ENCODE measurements at regions not wholly inside any gene's neighbourhood (a gene's known extent, or its start where the extent isn't known, plus 50 kb on each side); places are given as distances from the start of the nearest gene placed in this dataset.

DNA sequence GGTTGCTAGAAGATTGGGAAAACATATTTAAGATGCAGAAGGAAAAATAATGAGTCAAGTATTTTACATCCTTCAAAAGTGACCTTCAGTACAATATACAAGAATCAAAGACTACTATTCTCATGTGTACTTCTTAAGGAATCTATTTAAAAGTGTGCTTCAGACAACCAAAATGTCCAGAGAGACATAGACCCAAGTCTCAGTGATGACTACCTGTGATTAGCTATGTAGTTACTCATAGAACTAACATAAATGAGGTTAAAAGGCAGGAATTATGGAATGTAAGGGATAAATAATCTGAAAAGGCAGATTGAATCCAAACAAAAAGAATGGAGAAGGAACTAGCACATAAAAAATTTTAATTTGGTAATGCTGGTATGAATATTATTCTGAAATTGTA lies 634.7 kb upstream of the FAM241A start:
- TF ChIP-seq JUND (IDR thresholded peaks at IDR 0.05; ENCODE audit: low read length) (no peak), EP300 (IDR thresholded peaks at IDR 0.05; ENCODE audit: borderline replicate concordance in 1 of 2, low read depth in 2 of 2, low read length in 2 of 2) (no peak), EZH2 (IDR thresholded peaks at IDR 0.05; ENCODE audit: low read depth, low read length, severe bottlenecking) (no peak), POLR2A (IDR thresholded peaks at IDR 0.05; ENCODE audit: control extremely low read depth in 1 of 2, low read depth in 2 of 2, low read length in 2 of 2) (no peak)
- TF ChIP-seq, protein P1, sequence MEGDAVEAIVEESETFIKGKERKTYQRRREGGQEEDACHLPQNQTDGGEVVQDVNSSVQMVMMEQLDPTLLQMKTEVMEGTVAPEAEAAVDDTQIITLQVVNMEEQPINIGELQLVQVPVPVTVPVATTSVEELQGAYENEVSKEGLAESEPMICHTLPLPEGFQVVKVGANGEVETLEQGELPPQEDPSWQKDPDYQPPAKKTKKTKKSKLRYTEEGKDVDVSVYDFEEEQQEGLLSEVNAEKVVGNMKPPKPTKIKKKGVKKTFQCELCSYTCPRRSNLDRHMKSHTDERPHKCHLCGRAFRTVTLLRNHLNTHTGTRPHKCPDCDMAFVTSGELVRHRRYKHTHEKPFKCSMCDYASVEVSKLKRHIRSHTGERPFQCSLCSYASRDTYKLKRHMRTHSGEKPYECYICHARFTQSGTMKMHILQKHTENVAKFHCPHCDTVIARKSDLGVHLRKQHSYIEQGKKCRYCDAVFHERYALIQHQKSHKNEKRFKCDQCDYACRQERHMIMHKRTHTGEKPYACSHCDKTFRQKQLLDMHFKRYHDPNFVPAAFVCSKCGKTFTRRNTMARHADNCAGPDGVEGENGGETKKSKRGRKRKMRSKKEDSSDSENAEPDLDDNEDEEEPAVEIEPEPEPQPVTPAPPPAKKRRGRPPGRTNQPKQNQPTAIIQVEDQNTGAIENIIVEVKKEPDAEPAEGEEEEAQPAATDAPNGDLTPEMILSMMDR (IDR thresholded peaks at IDR 0.05; ENCODE audit: control extremely low read depth in 1 of 3, insufficient read depth in 1 of 3, low read depth in 1 of 3, low read length in 3 of 3): no peak
- TF ChIP-seq, protein P2, sequence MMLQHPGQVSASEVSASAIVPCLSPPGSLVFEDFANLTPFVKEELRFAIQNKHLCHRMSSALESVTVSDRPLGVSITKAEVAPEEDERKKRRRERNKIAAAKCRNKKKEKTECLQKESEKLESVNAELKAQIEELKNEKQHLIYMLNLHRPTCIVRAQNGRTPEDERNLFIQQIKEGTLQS (IDR thresholded peaks at IDR 0.05; ENCODE audit: insufficient read depth, low read depth, low read length): no peak
